ENCODE measurements at regions not wholly inside any gene's neighbourhood (a gene's known extent, or its start where the extent isn't known, plus 50 kb on each side); places are given as distances from the start of the nearest gene placed in this dataset.

- in situ Hi-C loops (cut with MboI): no loop called here
- Histone ChIP-seq H3K27ac (ENCODE audit: extremely low read depth, low read depth, low read length) (no peak overlapping the region), H3K79me2 (ENCODE audit: control insufficient read depth, insufficient read depth, low read length) (no peaks in the 10 kb centered on the region), H3K36me3 (ENCODE audit: control insufficient read depth, insufficient read depth, low read length) (no peaks in the 10 kb centered on the region), H3K4me3 (no peak overlapping the region), H3K9me3 (replicated peaks; ENCODE audit: control insufficient read depth, insufficient read depth, low read depth, low read length) (no peaks in the 10 kb centered on the region), H3K27me3 (ENCODE audit: control insufficient read depth in 2 of 2, insufficient read depth in 2 of 2, low read length in 2 of 2) (no peaks in the 10 kb centered on the region; a peak in 2 of 5 replicates), H2AFZ (ENCODE audit: low read depth, low read length) (no peak overlapping the region), H4K20me1 (replicated peaks; ENCODE audit: control insufficient read depth, insufficient read depth, low read length) (no peaks in the 10 kb centered on the region), H3K4me2 (ENCODE audit: insufficient read depth, low read length) (no peak overlapping the region), H3K4me1 (replicated peaks in 1 of 2; ENCODE audit: control insufficient read depth in 2 of 2, insufficient read depth in 2 of 2, low read length in 2 of 2) (no peaks in the 10 kb centered on the region), H3K9ac (ENCODE audit: insufficient read depth in 1 of 2, low read depth in 2 of 2, low read length in 2 of 2) (no peak overlapping the region), H3K9me1 (ENCODE audit: control insufficient read depth, insufficient read depth, low read length) (no peaks in the 10 kb centered on the region)
- no peak for FAIRE-seq
- TF ChIP-seq ZNF75A (CRISPR knock-in tag; IDR thresholded peaks at IDR 0.05): no peak
- no peak for TF ChIP-seq TCFL5 (CRISPR knock-in tag; conservative IDR thresholded peaks at IDR 0.05)
- TF ChIP-seq HDAC2 (IDR thresholded peaks at IDR 0.05): no peak
- no peak for TF ChIP-seq MBD1 (CRISPR knock-in tag; IDR thresholded peaks at IDR 0.05)
- no peak for TF ChIP-seq ZC3H11A (IDR thresholded peaks at IDR 0.05; ENCODE audit: low read depth, low read length)
- no peak for TF ChIP-seq NEUROD1 (IDR thresholded peaks at IDR 0.05; ENCODE audit: borderline replicate concordance, low read depth, low read length, partially characterized antibody)
- intact Hi-C loops (cut with micrococcal nuclease): no loop called here
- no peak for DNase-seq (ENCODE audit: extremely low read depth in 1 of 4, low spot score in 3 of 4)
- WGBS (ENCODE audit: insufficient coverage, low coverage, missing lambda C conversion rate): 0% methylated on average over 1 of the region's 1 CpG
- no peak for ATAC-seq
- ChIA-PET CTCF (ENCODE audit: low intra/inter-chr PET ratio) (no interaction called here), POLR2A (interaction anchor here (0.7 kb wide), 1 partner anchor 106 kb away, joined by 5 read pairs; no protein-coding TSS in a partner anchor)
- no TSS peak for BruUV-seq (replicated peaks)
Measured at GRCh38 chr17:14428648-14429029, 127.8 kb downstream of the HS3ST3B1 start.
